ENCODE measurements at regions not wholly inside any gene's neighbourhood (a gene's known extent, or its start where the extent isn't known, plus 50 kb on each side); places are given as distances from the start of the nearest gene placed in this dataset.

GRCh38 chr12:107903341-107904061 lies 129.0 kb downstream of the ASCL4 start (continued):
- TF ChIP-seq GMEB1 (CRISPR knock-in tag; IDR thresholded peaks at IDR 0.05) (peak; percentile 86), ZNF134 (CRISPR knock-in tag; conservative IDR thresholded peaks at IDR 0.05) (no peak), MCM3 (IDR thresholded peaks at IDR 0.05) (no peak), BHLHE40 (IDR thresholded peaks at IDR 0.05; ENCODE audit: low read length) (no peak), NUFIP1 (IDR thresholded peaks at IDR 0.05; ENCODE audit: partially characterized antibody) (no peak), CREB5 (CRISPR knock-in tag; IDR thresholded peaks at IDR 0.05) (no peak), NEUROD1 (IDR thresholded peaks at IDR 0.05; ENCODE audit: borderline replicate concordance, low read depth, low read length, partially characterized antibody) (peak; percentile 50), FOXP1 (CRISPR knock-in tag; IDR thresholded peaks at IDR 0.05) (no peak), JUND (IDR thresholded peaks at IDR 0.05; ENCODE audit: borderline replicate concordance, low read depth, low read length) (no peak), JUND (tag; IDR thresholded peaks at IDR 0.05; ENCODE audit: borderline replicate concordance, low read depth, low read length) (no peak), RBBP5 (IDR thresholded peaks at IDR 0.05; ENCODE audit: borderline replicate concordance, insufficient read depth, low read length, poor library complexity, severe bottlenecking) (no peak), ETV1 (tag; conservative IDR thresholded peaks at IDR 0.05; ENCODE audit: low read depth) (0 out of 2 replicates have a peak, but pooled peaks have one; percentile 14), E2F5 (CRISPR knock-in tag; IDR thresholded peaks at IDR 0.05) (no peak), PHTF2 (CRISPR knock-in tag; IDR thresholded peaks at IDR 0.05) (no peak), TGIF2 (CRISPR knock-in tag; IDR thresholded peaks at IDR 0.05) (no peak), CGGBP1 (CRISPR knock-in tag; IDR thresholded peaks at IDR 0.05) (no peak), SP1 (CRISPR knock-in tag; IDR thresholded peaks at IDR 0.05) (no peak), HCFC1 (IDR thresholded peaks at IDR 0.05; ENCODE audit: low read depth, low read length) (peak; percentile 75), ARHGAP35 (IDR thresholded peaks at IDR 0.05; ENCODE audit: partially characterized antibody) (no peak)

All from K562 (cell line).